ENCODE measurements at regions not wholly inside any gene's neighbourhood (a gene's known extent, or its start where the extent isn't known, plus 50 kb on each side); places are given as distances from the start of the nearest gene placed in this dataset.

DNA sequence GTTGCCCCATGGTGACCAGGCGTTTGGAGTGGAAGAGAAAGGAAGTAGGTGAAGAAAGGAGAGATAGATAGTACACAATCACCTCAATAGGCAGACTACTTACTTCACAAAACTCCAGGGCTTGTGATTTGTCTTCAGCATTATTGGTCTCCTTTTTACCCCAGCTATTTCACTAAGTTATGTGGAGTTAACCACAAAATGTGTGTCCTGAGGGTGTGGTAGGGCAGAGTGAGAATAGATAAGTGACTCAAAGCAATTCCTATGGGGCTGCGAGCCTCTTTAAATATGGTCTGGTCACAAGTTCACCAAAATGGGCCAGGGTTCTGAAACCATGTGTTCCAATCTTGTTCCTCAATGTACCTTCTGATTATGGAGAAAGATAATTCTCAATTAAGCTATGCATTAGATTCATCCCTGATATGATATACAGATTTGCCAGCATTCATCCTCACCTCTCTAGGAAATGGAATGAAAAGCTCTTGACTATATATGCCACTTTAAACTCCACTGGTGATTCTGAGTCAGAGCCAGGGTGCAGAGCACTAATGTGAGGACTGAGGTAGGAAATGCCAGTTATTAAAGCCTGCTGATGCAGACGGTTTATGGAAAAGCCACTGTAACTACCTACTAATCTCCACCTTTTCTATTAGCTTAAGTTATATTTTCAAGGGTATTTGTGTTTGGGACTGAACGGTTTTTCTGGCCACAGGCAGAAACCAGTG lies 310.6 kb upstream of the MANEA start:
- no peak for TF ChIP-seq SIN3A (IDR thresholded peaks at IDR 0.05; ENCODE audit: low read depth)
- TF ChIP-seq, protein P1, sequence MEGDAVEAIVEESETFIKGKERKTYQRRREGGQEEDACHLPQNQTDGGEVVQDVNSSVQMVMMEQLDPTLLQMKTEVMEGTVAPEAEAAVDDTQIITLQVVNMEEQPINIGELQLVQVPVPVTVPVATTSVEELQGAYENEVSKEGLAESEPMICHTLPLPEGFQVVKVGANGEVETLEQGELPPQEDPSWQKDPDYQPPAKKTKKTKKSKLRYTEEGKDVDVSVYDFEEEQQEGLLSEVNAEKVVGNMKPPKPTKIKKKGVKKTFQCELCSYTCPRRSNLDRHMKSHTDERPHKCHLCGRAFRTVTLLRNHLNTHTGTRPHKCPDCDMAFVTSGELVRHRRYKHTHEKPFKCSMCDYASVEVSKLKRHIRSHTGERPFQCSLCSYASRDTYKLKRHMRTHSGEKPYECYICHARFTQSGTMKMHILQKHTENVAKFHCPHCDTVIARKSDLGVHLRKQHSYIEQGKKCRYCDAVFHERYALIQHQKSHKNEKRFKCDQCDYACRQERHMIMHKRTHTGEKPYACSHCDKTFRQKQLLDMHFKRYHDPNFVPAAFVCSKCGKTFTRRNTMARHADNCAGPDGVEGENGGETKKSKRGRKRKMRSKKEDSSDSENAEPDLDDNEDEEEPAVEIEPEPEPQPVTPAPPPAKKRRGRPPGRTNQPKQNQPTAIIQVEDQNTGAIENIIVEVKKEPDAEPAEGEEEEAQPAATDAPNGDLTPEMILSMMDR (IDR thresholded peaks at IDR 0.05 in 2 of 3, conservative IDR thresholded peaks at IDR 0.05 in 1 of 3; ENCODE audit: borderline replicate concordance in 1 of 3, insufficient read depth in 1 of 3, low read depth in 2 of 3, low read length in 2 of 3) = no peak
